HUDEP-2 (cell line): ENCODE measurements at regions not wholly inside any gene's neighbourhood (a gene's known extent, or its start where the extent isn't known, plus 50 kb on each side); places are given as distances from the start of the nearest gene placed in this dataset.
"Not testable (repeated sequence)": the region's sequence is repeated elsewhere in the genome, so short reads cannot be mapped to it uniquely, and the experiment has no call there.

Experiments
- DNase-seq, 76 experiments: peaks; one replicate each; lab custom pipeline; 2025; ENCODE audit not compliant: unreplicated experiment in 76 of 76; lab: John Stamatoyannopoulos, UW

- no peak for DNase-seq
Observed at GRCh38 chr13:61531383-61532065, 115.9 kb upstream of the PCDH20 start.

- DNase-seq, result not testable (repeated sequence)
Observed at GRCh38 chr13:61519214-61519613, 103.6 kb upstream of the PCDH20 start.

- DNase-seq, result no peak
Observed at GRCh38 chr13:61508936-61509335, 93.3 kb upstream of the PCDH20 start.

GRCh38 chr13:61500176-61500575, 84.5 kb upstream of the PCDH20 start:
- no peak for DNase-seq

GRCh38 chr13:61495648-61496047, 80.0 kb upstream of the PCDH20 start:
- DNase-seq, result no peak

GRCh38 chr13:61493556-61493955, 77.9 kb upstream of the PCDH20 start:
- not testable (repeated sequence) for DNase-seq

GRCh38 chr13:61486496-61486895, 70.8 kb upstream of the PCDH20 start:
- DNase-seq, result no peak

GRCh38 chr13:61485128-61485765, 69.6 kb upstream of the PCDH20 start:
- DNase-seq, result no peak

GRCh38 chr13:61477619-61478018, 62.0 kb upstream of the PCDH20 start:
- DNase-seq, result no peak

GRCh38 chr13:61470786-61471185, 55.1 kb upstream of the PCDH20 start:
- no peak for DNase-seq

GRCh38 chr13:61466280-61466679, 50.6 kb upstream of the PCDH20 start:
- DNase-seq, result peak in 1 of 76 experiments; percentile 2
